ENCODE measurements at regions not wholly inside any gene's neighbourhood (a gene's known extent, or its start where the extent isn't known, plus 50 kb on each side); places are given as distances from the start of the nearest gene placed in this dataset.

DNA sequence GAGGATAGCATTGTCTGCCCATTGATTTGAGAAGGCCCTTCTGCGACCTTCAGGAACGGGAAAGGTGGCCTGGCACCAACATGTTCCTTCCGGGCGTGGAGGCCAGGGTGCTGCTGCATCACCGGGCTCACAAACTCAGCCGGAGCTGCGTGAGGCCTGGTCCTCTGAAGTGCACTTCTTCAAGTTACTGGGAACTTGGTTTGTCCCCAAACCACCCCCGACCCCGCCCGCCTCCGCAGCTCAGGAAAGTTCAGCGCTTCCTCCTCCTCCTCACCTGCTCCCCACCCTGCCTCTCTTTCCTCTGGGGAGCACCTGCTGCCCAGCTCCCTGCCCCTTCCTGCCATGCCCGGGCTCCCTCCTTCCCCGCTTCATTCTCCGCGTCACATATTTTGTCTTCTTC is 116.0 kb upstream of the LRPAP1 start:
- no peaks in the 10 kb centered on the region for H3K9me3 Mint-ChIP-seq
- H3K27me3 Mint-ChIP-seq, result peaks cover 16% of the 10 kb centered on the region
- no peak for ATAC-seq (ENCODE audit: low read depth)
- peaks cover 3% of the 10 kb centered on the region for H3K36me3 Mint-ChIP-seq
- H3K27ac Mint-ChIP-seq, result no peak overlapping the region
- no peak for DNase-seq (ENCODE audit: low spot score in 2 of 2)
- H3K4me3 Mint-ChIP-seq, result no peak overlapping the region
- H3K4me1 Mint-ChIP-seq, result peaks cover 2% of the 10 kb centered on the region

DNA sequence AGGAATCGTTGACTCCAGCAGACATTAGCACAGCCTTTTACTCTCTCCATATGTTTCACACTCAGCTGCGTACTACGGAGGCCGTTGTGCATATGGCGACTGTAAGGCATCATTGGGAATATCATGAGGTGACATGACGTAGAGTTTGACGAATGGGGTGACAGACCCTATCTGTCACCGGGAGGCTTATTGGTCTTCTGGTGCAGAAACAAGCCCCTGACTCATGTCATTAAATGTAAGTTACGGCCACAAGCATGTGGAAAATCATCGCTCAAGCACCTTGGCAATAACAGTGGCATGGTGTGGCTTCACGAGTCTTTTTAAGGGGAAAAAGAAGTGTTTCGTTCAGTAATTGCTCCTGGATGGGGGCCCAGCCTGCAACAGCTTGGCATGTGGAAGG is 115.2 kb upstream of the LRPAP1 start:
- peaks cover 12% of the 10 kb centered on the region for H3K27me3 Mint-ChIP-seq
- no peak overlapping the region for H3K27ac Mint-ChIP-seq
- H3K36me3 Mint-ChIP-seq, result peaks cover 3% of the 10 kb centered on the region
- H3K9me3 Mint-ChIP-seq, result no peaks in the 10 kb centered on the region
- DNase-seq (ENCODE audit: low spot score in 2 of 2) (no peak), ATAC-seq (ENCODE audit: low read depth) (no peak)
- H3K4me3 Mint-ChIP-seq, result no peak overlapping the region
- peaks cover 2% of the 10 kb centered on the region for H3K4me1 Mint-ChIP-seq

DNA sequence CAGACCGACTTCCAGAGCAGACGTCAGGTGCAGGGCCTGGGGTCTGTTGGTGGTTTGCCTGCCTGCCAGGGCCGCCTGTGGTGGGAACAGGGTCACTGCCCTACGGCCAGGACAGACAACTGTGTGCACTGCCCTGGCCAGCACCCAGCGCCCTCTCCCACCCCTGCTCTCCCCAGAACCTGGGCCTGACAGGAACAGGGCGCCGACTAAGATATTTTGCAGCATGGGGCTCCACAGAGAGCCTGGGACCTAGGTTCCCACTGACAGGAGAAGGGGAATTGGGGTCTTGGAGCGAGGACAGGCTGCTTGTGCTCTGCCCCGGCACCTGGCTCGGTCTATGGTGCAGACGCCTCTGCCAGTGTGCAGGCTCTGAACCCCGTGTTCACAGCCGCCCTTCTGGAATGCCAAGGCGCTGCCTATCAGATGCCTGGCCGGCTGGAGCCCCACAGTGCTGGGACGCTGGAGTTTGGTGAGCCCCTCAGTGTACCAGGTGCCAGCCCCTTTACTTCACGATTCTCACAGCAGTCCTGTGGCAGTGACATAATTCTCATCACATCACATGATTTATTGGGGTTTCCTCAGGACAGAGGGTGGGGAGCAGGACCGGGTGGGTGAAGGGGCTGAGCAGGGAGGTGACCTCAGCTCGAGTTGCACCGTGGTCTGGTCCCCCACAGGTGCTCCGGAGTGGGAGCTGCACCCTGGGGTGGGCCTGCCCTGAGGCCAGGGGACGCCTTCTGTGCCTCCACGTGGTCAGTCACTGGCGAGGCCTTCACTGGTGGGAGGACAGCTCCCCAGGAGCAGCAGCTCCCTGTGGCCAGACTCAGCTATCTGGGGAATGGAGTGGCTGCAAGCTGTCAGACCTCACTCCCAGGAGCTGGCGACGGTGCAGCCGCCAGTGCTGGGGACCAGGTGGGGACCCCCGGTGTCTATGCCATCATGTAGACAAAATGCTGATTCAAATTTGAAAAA is 113.8 kb upstream of the LRPAP1 start:
- Mint-ChIP-seq H3K27me3 (peaks cover 11% of the 10 kb centered on the region), H3K9me3 (no peaks in the 10 kb centered on the region), H3K4me1 (peaks cover 2% of the 10 kb centered on the region), H3K36me3 (peaks cover 3% of the 10 kb centered on the region), H3K4me3 (no peak overlapping the region), H3K27ac (no peak overlapping the region)
- DNase-seq (ENCODE audit: low spot score in 2 of 2) (no peak), ATAC-seq (ENCODE audit: low read depth) (no peak)

DNA sequence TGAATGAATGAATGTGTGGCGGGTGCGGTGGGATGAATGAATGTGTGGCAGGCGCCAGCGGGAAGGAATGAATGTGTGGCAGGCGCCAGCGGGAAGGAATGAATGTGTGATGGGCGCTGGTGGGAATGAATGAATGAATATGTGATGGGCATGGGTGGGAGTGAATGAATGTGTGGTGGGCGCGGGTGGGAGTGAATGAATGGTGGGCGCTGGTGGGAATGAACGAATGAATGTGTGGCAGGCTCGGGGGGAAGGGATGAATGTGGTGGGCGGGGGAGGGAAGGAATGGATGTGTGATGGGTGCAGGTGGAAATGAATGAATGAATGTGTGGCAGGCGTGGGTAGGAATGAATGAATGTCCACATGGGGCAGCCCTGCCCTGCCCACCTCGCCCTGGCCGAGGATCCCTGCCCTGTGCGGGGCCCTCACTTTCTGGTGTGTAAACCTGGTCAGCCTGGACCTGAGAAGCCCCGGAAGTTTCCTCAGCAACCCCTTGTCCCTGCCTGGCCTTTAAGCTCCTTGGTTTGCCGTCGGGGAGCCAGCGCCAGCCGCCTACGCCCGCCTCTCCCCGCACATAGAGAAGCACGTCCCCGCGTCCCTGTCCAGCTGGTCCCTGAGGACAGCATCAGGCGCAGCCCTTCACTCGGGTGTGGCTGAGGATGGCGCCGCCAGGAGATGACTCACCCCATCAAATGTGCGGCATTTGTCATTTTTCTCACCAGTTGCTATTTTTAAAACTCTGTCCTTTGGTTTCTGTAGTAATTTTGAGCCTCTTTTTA is 112.8 kb upstream of the LRPAP1 start:
- Mint-ChIP-seq H3K9me3 (no peaks in the 10 kb centered on the region), H3K36me3 (peaks cover 3% of the 10 kb centered on the region), H3K27ac (no peak overlapping the region), H3K4me3 (no peak overlapping the region), H3K27me3 (peaks cover 14% of the 10 kb centered on the region), H3K4me1 (peaks cover 2% of the 10 kb centered on the region)
- ATAC-seq (ENCODE audit: low read depth) (no peak), DNase-seq (ENCODE audit: low spot score in 2 of 2) (no peak)

DNA sequence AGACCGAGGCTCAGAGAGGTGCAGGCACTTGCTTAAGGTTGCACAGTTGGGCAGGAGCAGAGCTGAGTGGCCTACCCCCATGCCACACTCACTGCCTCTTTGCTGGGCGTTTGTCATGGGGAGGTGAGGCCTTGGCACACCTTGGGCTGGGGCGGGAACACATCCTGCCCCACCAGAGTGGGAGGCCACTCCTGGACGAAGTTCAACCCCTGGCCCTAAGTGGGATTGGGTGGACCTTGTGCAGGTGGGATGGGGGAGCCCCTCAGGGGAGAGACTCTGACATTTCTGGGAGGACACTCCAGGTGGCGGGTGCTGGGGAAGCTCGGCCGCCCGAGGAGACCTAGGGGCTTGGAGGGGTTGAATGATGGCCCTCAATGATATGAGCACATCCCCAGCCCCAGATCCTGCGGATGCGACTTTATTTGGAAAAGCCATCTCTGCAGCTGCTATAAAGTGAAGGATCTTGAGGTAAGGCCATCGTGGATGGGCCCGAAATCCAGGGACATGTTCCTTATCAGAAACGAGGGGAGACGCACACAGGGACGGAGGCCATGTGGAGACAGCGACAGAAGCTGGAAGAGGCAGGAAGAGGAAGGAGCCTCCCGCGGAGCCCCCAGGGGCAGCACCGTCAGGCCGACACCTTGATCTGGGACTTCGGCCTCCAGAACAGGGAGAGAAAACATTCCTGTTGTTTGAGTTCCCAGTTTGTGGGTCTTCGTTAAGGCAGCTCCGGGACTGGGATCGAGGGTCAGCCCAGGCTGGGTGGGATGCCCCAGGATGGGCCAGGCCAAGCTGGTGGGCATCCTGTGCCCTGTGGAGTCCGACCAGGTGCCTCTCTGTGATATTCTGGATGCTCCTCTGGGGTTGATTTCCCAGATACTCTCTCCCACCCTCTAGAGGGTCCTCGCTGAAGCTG is 111.6 kb upstream of the LRPAP1 start:
- H3K4me3 Mint-ChIP-seq, result no peak overlapping the region
- peaks cover 3% of the 10 kb centered on the region for H3K36me3 Mint-ChIP-seq
- ATAC-seq (ENCODE audit: low read depth), result no peak
- DNase-seq (ENCODE audit: low spot score in 2 of 2), result no peak
- H3K27me3 Mint-ChIP-seq, result peaks cover 15% of the 10 kb centered on the region
- no peak overlapping the region for H3K27ac Mint-ChIP-seq
- peaks cover 2% of the 10 kb centered on the region for H3K4me1 Mint-ChIP-seq
- H3K9me3 Mint-ChIP-seq, result no peaks in the 10 kb centered on the region

DNA sequence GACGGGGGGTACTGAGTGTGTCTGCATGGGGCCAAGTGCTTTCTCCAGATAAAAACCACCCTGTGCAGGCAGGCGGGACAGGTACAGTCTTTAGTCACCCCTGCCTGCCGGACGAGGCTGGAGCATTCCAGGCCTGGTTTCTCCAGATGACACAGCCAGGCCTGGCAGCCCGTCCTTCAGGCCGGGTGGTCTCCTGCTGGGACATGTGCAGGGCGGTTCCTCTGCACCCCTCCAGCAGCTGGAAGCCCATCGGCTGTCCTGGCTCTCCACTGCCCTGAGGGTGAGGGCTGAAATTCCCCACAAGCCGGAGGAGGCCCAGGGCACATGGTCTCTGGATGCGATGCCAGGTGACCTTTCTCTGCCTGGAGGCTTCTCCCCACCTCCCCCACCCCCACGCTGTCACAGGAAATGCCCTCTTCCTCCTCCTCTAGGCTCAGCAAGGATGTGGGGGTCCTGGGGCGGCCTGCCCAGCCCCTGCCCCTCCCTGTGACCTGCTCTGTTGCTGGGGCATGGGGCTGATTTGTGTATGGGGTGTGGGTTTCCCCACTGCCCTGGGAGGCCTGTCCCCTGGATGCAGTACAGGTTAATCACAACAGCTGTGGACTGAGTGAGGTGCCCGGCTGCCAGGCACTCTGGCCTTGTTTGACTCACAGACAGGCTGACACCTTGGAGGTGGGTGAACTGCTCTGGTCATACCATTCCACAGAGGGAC is 110.7 kb upstream of the LRPAP1 start:
- no peak overlapping the region for H3K27ac Mint-ChIP-seq
- H3K4me3 Mint-ChIP-seq, result no peak overlapping the region
- DNase-seq (ENCODE audit: low spot score in 2 of 2), result no peak
- no peaks in the 10 kb centered on the region for H3K9me3 Mint-ChIP-seq
- no peak for ATAC-seq (ENCODE audit: low read depth)
- H3K36me3 Mint-ChIP-seq, result peaks cover 3% of the 10 kb centered on the region
- H3K27me3 Mint-ChIP-seq, result peaks cover 13% of the 10 kb centered on the region
- peaks cover 2% of the 10 kb centered on the region for H3K4me1 Mint-ChIP-seq

DNA sequence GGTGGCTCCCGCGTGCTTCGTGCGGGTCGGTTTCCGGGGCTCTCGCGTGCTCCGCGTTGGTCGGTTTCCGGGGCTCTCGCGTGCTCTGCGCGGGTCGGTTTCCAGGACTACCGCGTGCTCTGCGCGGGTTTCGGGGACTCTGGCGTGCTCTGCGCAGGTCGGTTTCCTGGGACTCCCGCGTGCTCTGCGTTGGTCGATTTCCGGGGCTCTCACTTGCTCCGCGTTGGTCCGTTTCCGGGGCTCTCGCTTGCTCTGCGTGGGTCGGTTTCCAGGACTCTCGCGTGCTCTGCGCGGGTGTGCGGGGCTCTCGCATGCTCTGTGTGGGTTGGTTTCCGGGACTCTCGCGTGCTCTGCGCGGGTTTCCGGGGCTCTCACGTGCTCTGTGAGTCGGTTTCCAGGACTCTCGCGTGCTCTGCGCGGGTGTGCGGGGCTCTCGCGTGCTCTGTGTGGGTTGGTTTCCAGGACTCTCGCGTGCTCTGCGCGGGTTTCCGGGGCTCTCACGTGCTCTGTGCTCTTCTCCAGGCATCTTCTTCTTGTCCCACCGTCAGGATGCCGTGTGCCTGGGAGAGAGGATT is 109.9 kb upstream of the LRPAP1 start:
- no peak for DNase-seq (ENCODE audit: low spot score in 2 of 2)
- Mint-ChIP-seq H3K4me1 (peaks cover 2% of the 10 kb centered on the region), H3K36me3 (peaks cover 3% of the 10 kb centered on the region), H3K27ac (no peak overlapping the region), H3K9me3 (no peaks in the 10 kb centered on the region), H3K27me3 (peaks cover 14% of the 10 kb centered on the region), H3K4me3 (no peak overlapping the region)
- no peak for ATAC-seq (ENCODE audit: low read depth)

DNA sequence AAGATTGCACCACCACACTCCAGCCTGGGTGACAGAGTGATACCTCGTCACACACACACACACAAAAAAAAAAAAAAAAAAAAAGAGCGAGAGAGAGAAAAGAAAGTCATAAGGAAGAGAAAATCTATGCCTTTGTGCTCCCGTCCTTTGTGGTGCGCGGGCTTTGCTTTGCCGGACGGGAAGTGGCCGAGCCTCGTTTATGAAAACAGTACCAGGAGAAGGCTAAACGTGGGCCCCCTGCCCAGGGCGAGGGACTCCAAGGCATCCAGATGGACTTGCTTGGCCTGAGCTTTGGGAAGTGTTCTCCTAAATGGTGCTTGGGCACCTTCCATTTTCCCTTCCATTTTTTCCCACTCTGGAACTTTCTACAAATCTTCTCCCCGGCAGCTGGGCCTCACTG is 109.3 kb upstream of the LRPAP1 start:
- Mint-ChIP-seq H3K36me3 (peaks cover 3% of the 10 kb centered on the region), H3K9me3 (no peaks in the 10 kb centered on the region), H3K27ac (no peak overlapping the region), H3K4me1 (peaks cover 2% of the 10 kb centered on the region), H3K4me3 (no peak overlapping the region), H3K27me3 (peaks cover 17% of the 10 kb centered on the region)
- no peak for DNase-seq (ENCODE audit: low spot score in 2 of 2)
- no peak for ATAC-seq (ENCODE audit: low read depth)

DNA sequence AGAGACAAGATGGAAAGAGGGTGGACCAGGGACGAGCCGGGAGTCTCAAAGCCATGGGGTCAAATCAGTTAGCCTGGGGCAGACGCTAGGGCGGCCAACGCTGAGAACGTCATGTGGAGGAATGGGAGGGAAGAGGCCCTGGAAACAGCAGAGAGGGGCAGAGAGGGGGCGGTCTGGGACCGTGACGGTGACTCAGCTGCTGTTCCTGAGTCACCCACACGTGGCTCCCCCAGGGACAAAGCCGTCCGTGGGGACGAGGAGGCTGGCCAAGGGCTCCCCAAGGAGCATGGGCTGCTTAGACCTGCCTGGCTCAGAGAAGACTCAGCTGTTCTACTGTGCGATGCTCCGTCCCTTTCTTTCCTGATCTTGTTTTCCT is 108.4 kb upstream of the LRPAP1 start:
- Mint-ChIP-seq H3K36me3 (peaks cover 3% of the 10 kb centered on the region), H3K4me3 (no peak overlapping the region), H3K27me3 (peaks cover 18% of the 10 kb centered on the region), H3K9me3 (no peaks in the 10 kb centered on the region), H3K4me1 (peaks cover 2% of the 10 kb centered on the region), H3K27ac (no peak overlapping the region)
- DNase-seq (ENCODE audit: low spot score in 2 of 2) (no peak), ATAC-seq (ENCODE audit: low read depth) (no peak)

DNA sequence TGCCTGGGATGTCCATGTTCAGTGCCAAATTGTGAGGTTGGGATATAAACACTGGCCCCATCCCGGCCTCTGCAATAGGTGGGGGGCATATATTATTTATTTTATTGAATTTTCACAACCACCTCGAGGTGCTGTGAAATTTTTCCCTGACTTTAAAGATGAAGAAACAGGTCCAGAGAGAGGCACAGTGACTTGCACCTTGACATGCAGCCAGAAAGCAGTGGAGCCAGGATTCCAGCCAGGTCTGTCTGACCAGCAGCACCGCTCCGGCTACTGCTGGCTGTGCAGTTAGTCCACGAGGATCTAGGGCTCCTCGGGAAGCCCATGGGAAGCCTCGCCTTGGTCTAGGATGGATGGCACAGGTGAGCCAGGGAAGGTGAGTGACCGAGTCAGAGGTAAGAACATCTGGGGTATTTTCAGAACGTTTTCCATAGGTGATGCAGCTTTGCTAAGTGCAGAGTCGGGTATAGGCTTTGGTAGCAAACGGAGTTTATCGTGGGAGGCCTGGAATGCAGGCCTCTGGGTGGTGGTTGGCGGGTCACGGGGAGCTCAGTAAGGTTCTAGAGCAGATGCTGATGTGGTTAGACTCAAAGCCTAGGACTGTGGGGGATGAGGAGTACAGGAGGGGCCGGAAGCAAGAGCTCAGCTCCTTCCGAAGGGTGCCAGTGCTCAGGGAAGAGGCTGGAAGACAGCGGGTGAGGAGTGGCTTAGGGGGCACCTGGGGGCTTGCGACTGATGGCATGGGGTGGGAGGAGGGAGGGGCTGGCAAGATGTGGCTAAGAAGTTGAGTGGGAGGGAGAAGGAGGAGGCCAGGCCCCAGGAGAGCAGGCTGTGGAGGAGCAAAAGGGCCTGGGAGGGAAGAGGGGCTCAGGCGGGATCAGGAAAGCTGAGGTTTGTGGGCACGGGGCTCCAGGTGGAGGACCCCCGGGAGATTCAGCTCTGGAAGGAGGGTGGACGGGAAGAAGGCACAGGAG is 107.7 kb upstream of the LRPAP1 start:
- DNase-seq (ENCODE audit: low spot score in 2 of 2), result no peak
- Mint-ChIP-seq H3K9me3 (no peaks in the 10 kb centered on the region), H3K4me3 (no peak overlapping the region), H3K27me3 (peaks cover 17% of the 10 kb centered on the region), H3K27ac (no peak overlapping the region), H3K4me1 (peaks cover 2% of the 10 kb centered on the region), H3K36me3 (peaks cover 3% of the 10 kb centered on the region)
- ATAC-seq (ENCODE audit: low read depth), result no peak

DNA sequence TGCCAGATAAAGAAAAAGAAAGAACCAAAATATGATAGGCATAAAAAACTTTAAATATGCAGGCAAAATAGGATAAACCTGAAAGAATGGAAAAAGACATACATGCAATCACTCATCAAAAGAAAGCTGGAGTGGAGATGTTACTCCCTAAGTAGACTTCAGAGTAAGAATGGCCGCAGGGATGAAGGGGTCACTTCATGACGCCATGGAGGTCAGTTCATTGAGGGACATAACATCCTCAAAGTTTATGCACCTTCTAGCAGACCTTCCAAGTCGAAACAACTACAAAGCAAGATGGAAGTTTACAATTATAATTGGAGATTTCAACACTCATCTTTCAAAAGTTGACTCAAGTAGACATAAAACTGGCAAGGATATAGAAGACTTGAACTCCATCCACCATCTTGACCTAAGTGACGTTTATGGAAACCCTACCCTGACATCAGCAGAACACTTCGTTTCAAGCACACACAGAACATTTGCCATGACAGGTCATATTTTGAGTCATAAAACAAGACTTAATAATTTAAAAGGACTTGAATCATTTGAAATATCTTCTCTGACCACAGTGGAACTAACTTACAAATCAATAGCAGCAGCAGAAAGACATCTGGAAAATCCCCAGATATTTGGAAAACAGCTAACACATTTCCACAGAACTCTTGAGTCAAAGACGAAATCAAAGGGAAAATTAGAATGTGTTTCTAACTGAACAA is 106.0 kb upstream of the LRPAP1 start:
- H3K9me3 Mint-ChIP-seq, result no peaks in the 10 kb centered on the region
- peaks cover 11% of the 10 kb centered on the region for H3K27me3 Mint-ChIP-seq
- no peak overlapping the region for H3K4me3 Mint-ChIP-seq
- no peak for DNase-seq (ENCODE audit: low spot score in 2 of 2)
- H3K4me1 Mint-ChIP-seq, result no peaks in the 10 kb centered on the region
- no peak for ATAC-seq (ENCODE audit: low read depth)
- H3K36me3 Mint-ChIP-seq, result no peaks in the 10 kb centered on the region
- H3K27ac Mint-ChIP-seq, result no peak overlapping the region
